Posterior vena cava (tissue), 2 donors: ENCODE measurements at regions not wholly inside any gene's neighbourhood (a gene's known extent, or its start where the extent isn't known, plus 50 kb on each side); places are given as distances from the start of the nearest gene placed in this dataset.

Source experiments
- DNase-seq: peaks from one replicate; pipeline ENCODE4 v3.0.0-alpha.2; 2020; ENCODE audit warnings: low spot score
- intact Hi-C, 2 donors: fragments of 100-400 bp; cut with DNase I; formaldehyde crosslinking; loops; one replicate each; pipeline versions ENCODE4 v1.14.1 to v1.14.2; 2022 to 2023
- donor health status: DM: yes; HTN: yes; CAD: no.
- donor health status: DM: yes; HTN: yes; CAD: no.

- no peak for DNase-seq
- intact Hi-C loops = no loop called here
Measured at GRCh38 chr18:29154758-29155725, 978.1 kb upstream of the CDH2 start.

GRCh38 chr18:29154196-29154757, 977.3 kb upstream of the CDH2 start:
- intact Hi-C loops = no loop called here
- no peak for DNase-seq

- DNase-seq = no peak
- intact Hi-C loops = no loop called here
Measured at GRCh38 chr18:29153091-29153490, 976.2 kb upstream of the CDH2 start.

GRCh38 chr18:29147944-29148343, 971.0 kb upstream of the CDH2 start:
- DNase-seq = no peak
- intact Hi-C loops = no loop called here

GRCh38 chr18:29146068-29146467, 969.1 kb upstream of the CDH2 start:
- DNase-seq = no peak
- intact Hi-C loops = no loop called here

GRCh38 chr18:29140590-29140989, 963.7 kb upstream of the CDH2 start:
- DNase-seq = no peak
- intact Hi-C loops = no loop called here

GRCh38 chr18:29137773-29138495, 961.0 kb upstream of the CDH2 start:
- no peak for DNase-seq
- intact Hi-C loops = no loop called here

GRCh38 chr18:29123706-29124530, 947.0 kb upstream of the CDH2 start:
- DNase-seq = no peak
- intact Hi-C loops = no loop called here

GRCh38 chr18:29104671-29105070, 927.7 kb upstream of the CDH2 start:
- intact Hi-C loops = no loop called here
- no peak for DNase-seq

- intact Hi-C loops = no loop called here
- DNase-seq = no peak
Measured at GRCh38 chr18:29104227-29104626, 927.3 kb upstream of the CDH2 start.

- DNase-seq = no peak
Measured at GRCh38 chr18:29096079-29096770, 919.3 kb upstream of the CDH2 start.

GRCh38 chr18:29087616-29088246, 910.8 kb upstream of the CDH2 start:
- intact Hi-C loops = no loop called here
- DNase-seq = no peak

More at GRCh38 chr18:29096079-29096770, 919.3 kb upstream of the CDH2 start:
- intact Hi-C loops = no loop called here

GRCh38 chr18:29084120-29084519, 907.2 kb upstream of the CDH2 start:
- intact Hi-C loops = no loop called here
- no peak for DNase-seq

GRCh38 chr18:29083545-29083944, 906.6 kb upstream of the CDH2 start:
- DNase-seq = no peak

GRCh38 chr18:29080946-29081345, 904.0 kb upstream of the CDH2 start:
- intact Hi-C loops = no loop called here
- DNase-seq = no peak

More at GRCh38 chr18:29083545-29083944, 906.6 kb upstream of the CDH2 start:
- intact Hi-C loops = no loop called here

GRCh38 chr18:29078273-29078672, 901.3 kb upstream of the CDH2 start:
- DNase-seq = no peak
- intact Hi-C loops = no loop called here

- intact Hi-C loops = no loop called here
- DNase-seq = no peak
Measured at GRCh38 chr18:29077344-29077743, 900.4 kb upstream of the CDH2 start.

GRCh38 chr18:29076645-29077044, 899.7 kb upstream of the CDH2 start:
- no peak for DNase-seq
- intact Hi-C loops = no loop called here
